ENCODE measurements at regions not wholly inside any gene's neighbourhood (a gene's known extent, or its start where the extent isn't known, plus 50 kb on each side); places are given as distances from the start of the nearest gene placed in this dataset.

DNA sequence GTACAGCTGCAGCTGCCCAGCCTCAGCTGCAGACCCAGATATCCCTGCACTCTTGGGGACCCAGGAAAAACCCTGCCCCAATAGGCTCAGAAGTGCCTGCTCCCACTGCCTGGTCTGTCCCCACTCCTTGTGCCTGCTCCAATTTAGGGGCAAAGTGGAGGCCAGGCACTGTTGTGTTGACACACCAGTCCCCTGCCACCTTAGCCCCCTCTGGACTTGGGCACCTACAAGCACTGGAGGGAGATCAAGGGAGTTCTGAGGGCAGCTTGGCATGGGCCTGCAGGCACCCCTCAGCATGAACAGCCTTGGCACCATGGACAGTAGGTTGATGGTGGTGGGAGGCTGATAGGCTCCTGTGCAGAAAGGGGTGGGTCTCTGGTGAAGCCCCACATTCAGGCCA is 2020.8 kb upstream of the ADGRL3 start:
- Histone ChIP-seq H3K4me3 (no peak overlapping the region), H3K27me3 (replicated peaks in 1 of 2; ENCODE audit: control insufficient read depth in 2 of 2, insufficient read depth in 2 of 2, low read length in 1 of 2) (no peaks in the 10 kb centered on the region), H3K27ac (ENCODE audit: control insufficient read depth, insufficient read depth) (no peak overlapping the region), H3K9ac (ENCODE audit: control insufficient read depth, insufficient read depth, low read length) (no peak overlapping the region), H3K9me3 (replicated peaks; ENCODE audit: control insufficient read depth, insufficient read depth, low read length) (no peaks in the 10 kb centered on the region), H4K20me1 (ENCODE audit: control insufficient read depth, insufficient read depth) (no peaks in the 10 kb centered on the region), H3K79me2 (ENCODE audit: control insufficient read depth, insufficient read depth, low read length) (no peaks in the 10 kb centered on the region), H3K4me2 (ENCODE audit: control insufficient read depth, insufficient read depth) (no peak overlapping the region), H3K4me1 (ENCODE audit: control insufficient read depth, insufficient read depth, low read length) (no peaks in the 10 kb centered on the region), H3K36me3 (ENCODE audit: control insufficient read depth in 2 of 2, insufficient read depth in 2 of 2, low read length in 1 of 2) (no peaks in the 10 kb centered on the region), H2AFZ (ENCODE audit: control insufficient read depth, low read depth, low read length) (no peak overlapping the region)
- in situ Hi-C loops (cut with MboI) (no loop called here), intact Hi-C loops (cut with micrococcal nuclease; ENCODE audit: unreplicated experiment) (no loop called here)
- ATAC-seq (no peak), DNase-seq (ENCODE audit: low read depth, low spot score) (no peak), FAIRE-seq (no peak)
- RAD21 ChIA-PET (ENCODE audit: unreplicated experiment) = no interaction called here
- SMC1A ChIA-PET (ENCODE audit: uncharacterized antibody, unreplicated experiment) = interaction anchor here (0.9 kb wide), 1 partner anchor 17 kb away, joined by 3 read pairs; no protein-coding TSS in a partner anchor
- no TSS peak for BruUV-seq (replicated peaks)
- no peak for TF ChIP-seq RB1 (IDR thresholded peaks at IDR 0.05; ENCODE audit: borderline replicate concordance)
- no peak for TF ChIP-seq YY1 (IDR thresholded peaks at IDR 0.05; ENCODE audit: low read depth, low read length)
- TF ChIP-seq CBFB (IDR thresholded peaks at IDR 0.05; ENCODE audit: low read depth) = no peak
- no peak for TF ChIP-seq RCOR1 (conservative IDR thresholded peaks at IDR 0.05; ENCODE audit: low read depth, low read length)
- TF ChIP-seq NFYA (IDR thresholded peaks at IDR 0.05; ENCODE audit: borderline replicate concordance, low read depth, low read length) = no peak
- TF ChIP-seq BACH1 (IDR thresholded peaks at IDR 0.05; ENCODE audit: borderline replicate concordance) = no peak
- TF ChIP-seq NFIC (IDR thresholded peaks at IDR 0.05; ENCODE audit: low read depth, low read length) = no peak
- no peak for TF ChIP-seq POLR2AphosphoS5 (IDR thresholded peaks at IDR 0.05; ENCODE audit: low read length)
- TF ChIP-seq TCF12 (IDR thresholded peaks at IDR 0.05; ENCODE audit: low read depth, low read length) = no peak
- CTCF ChIA-PET = no interaction called here
- POLR2A ChIA-PET = no interaction called here

GRCh38 chr4:59180161-59180560 is 2020.0 kb upstream of the ADGRL3 start:
- no peak overlapping the region for H3K27ac ChIP-seq (ENCODE audit: control insufficient read depth, insufficient read depth)
- 22% methylated on average over 11 of the region's 11 CpGs for WGBS (ENCODE audit: insufficient coverage, insufficient replicate concordance, low lambda C conversion rate, missing lambda C conversion rate)
- DNase-seq (ENCODE audit: low read depth, low spot score) (no peak), FAIRE-seq (no peak), ATAC-seq (no peak)
- H2AFZ ChIP-seq (ENCODE audit: control insufficient read depth, low read depth, low read length) = no peak overlapping the region
- H3K9ac ChIP-seq (ENCODE audit: control insufficient read depth, insufficient read depth, low read length) = no peak overlapping the region
- no peak overlapping the region for H3K4me3 ChIP-seq
- no peaks in the 10 kb centered on the region for H3K36me3 ChIP-seq (ENCODE audit: control insufficient read depth in 2 of 2, insufficient read depth in 2 of 2, low read length in 1 of 2)
- no TSS peak for BruUV-seq (replicated peaks)
- in situ Hi-C loops (cut with MboI) (no loop called here), intact Hi-C loops (cut with micrococcal nuclease; ENCODE audit: unreplicated experiment) (no loop called here)
- H4K20me1 ChIP-seq (ENCODE audit: control insufficient read depth, insufficient read depth) = no peaks in the 10 kb centered on the region
- H3K4me2 ChIP-seq (ENCODE audit: control insufficient read depth, insufficient read depth) = no peak overlapping the region
- ChIA-PET CTCF (interaction anchor here (1.2 kb wide), 1 partner anchor 19 kb away, joined by 3 read pairs; no protein-coding TSS in a partner anchor), RAD21 (ENCODE audit: unreplicated experiment) (interaction anchor here (0.9 kb wide), 1 partner anchor 69 kb away, joined by 3 read pairs; no protein-coding TSS in a partner anchor), POLR2A (no interaction called here), SMC1A (ENCODE audit: uncharacterized antibody, unreplicated experiment) (interaction anchor here (0.9 kb wide), 1 partner anchor 16 kb away, joined by 3 read pairs; no protein-coding TSS in a partner anchor)
- no peaks in the 10 kb centered on the region for H3K9me3 ChIP-seq (replicated peaks; ENCODE audit: control insufficient read depth, insufficient read depth, low read length)
- H3K4me1 ChIP-seq (ENCODE audit: control insufficient read depth, insufficient read depth, low read length) = no peaks in the 10 kb centered on the region
- H3K79me2 ChIP-seq (ENCODE audit: control insufficient read depth, insufficient read depth, low read length) = no peaks in the 10 kb centered on the region
- H3K27me3 ChIP-seq (replicated peaks in 1 of 2; ENCODE audit: control insufficient read depth in 2 of 2, insufficient read depth in 2 of 2, low read length in 1 of 2) = no peaks in the 10 kb centered on the region
- TF ChIP-seq MYC (IDR thresholded peaks at IDR 0.05; ENCODE audit: insufficient read depth, insufficient read length, insufficient replicate concordance, low read length, severe bottlenecking) (no peak), MEF2B (IDR thresholded peaks at IDR 0.05; ENCODE audit: partially characterized antibody, poor library complexity, severe bottlenecking) (no peak), WRNIP1 (IDR thresholded peaks at IDR 0.05; ENCODE audit: borderline replicate concordance, low read depth, low read length) (no peak), JUNB (IDR thresholded peaks at IDR 0.05) (no peak), STAT3 (IDR thresholded peaks at IDR 0.05; ENCODE audit: low read depth, low read length) (no peak), HCFC1 (IDR thresholded peaks at IDR 0.05; ENCODE audit: low read length) (no peak), BCL3 (IDR thresholded peaks at IDR 0.05; ENCODE audit: borderline replicate concordance, insufficient read depth, low read depth, low read length, poor library complexity, severe bottlenecking) (no peak), ZNF274 (IDR thresholded peaks at IDR 0.05; ENCODE audit: insufficient read depth, insufficient read length) (no peak), PAX8 (IDR thresholded peaks at IDR 0.05) (no peak), GATAD2B (conservative IDR thresholded peaks at IDR 0.05; ENCODE audit: low read depth) (no peak), ZNF622 (IDR thresholded peaks at IDR 0.05) (no peak), ASH2L (IDR thresholded peaks at IDR 0.05; ENCODE audit: borderline replicate concordance, low read depth) (no peak)

Measured in GM12878 (cell line).